Uterus (tissue), 2 donors: ENCODE measurements at regions not wholly inside any gene's neighbourhood (a gene's known extent, or its start where the extent isn't known, plus 50 kb on each side); places are given as distances from the start of the nearest gene placed in this dataset.

Experiments
- POLR2A ChIP-seq, 2 donors: fragments of 450-650 bp; IDR thresholded peaks; one replicate each; pipeline ENCODE4 v1.6.1; 2016; ENCODE audit warnings: antibody characterized with exemption in 2 of 2, mild to moderate bottlenecking in 1 of 2, moderate library complexity in 1 of 2
- TF ChIP-seq, protein P1 (sequence below), 4 experiments: fragments of 200-600 bp in 2 of 4; fragments of 450-650 bp in 2 of 4; sonication (generic) in 2 of 4; IDR thresholded peaks; one replicate each; pipeline ENCODE4 v1.5.1; 2016 to 2019; ENCODE audit warnings: antibody characterized with exemption in 4 of 4, mild to moderate bottlenecking in 2 of 4, moderate library complexity in 1 of 4

DNA sequence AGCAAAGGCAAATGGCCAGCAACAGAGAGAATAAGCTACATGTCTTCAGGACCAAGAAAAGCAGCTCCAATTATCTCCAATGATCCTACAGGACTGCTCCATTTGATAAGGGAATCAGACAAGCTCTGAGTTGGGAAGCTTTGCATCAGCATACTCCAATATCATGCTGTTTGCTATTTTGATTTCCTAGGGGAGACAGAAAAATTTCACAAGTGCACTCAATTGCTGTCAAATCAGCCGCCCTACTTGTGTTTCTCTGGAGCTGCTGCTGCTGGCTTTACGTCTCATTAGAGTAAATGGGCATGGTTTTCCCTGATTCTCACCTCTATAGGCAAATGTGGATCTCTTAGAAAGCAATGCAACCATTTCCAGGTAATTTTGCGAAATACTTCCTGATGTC lies 201.7 kb downstream of the PRELID2 start:
- TF ChIP-seq, protein P1, sequence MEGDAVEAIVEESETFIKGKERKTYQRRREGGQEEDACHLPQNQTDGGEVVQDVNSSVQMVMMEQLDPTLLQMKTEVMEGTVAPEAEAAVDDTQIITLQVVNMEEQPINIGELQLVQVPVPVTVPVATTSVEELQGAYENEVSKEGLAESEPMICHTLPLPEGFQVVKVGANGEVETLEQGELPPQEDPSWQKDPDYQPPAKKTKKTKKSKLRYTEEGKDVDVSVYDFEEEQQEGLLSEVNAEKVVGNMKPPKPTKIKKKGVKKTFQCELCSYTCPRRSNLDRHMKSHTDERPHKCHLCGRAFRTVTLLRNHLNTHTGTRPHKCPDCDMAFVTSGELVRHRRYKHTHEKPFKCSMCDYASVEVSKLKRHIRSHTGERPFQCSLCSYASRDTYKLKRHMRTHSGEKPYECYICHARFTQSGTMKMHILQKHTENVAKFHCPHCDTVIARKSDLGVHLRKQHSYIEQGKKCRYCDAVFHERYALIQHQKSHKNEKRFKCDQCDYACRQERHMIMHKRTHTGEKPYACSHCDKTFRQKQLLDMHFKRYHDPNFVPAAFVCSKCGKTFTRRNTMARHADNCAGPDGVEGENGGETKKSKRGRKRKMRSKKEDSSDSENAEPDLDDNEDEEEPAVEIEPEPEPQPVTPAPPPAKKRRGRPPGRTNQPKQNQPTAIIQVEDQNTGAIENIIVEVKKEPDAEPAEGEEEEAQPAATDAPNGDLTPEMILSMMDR (IDR thresholded peaks at IDR 0.05) = no peak
- no peak for TF ChIP-seq POLR2A (IDR thresholded peaks at IDR 0.05)
